ENCODE measurements at regions not wholly inside any gene's neighbourhood (a gene's known extent, or its start where the extent isn't known, plus 50 kb on each side); places are given as distances from the start of the nearest gene placed in this dataset.

DNA sequence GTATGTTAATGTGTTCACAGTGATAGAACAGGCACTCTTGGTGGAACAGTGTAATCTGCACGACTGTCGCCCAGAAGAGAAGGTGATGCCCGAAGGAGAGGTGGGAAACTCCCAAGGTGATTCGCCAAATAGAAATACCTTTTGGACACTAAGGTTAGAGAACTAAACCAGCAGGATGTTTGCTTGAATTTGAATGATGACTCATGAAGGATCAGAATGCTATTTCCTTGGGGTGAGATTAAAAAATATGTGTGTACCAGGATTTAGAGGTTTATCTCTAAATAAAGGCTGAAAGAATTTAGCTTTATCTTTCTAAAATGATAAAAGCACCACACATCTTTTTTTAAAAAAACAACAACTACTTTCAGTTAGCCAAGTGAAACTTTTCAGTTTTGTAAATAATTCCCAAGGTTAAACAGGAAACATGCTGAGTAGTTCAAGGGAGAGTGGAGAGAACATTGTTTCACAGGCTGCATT is 297.4 kb upstream of the TAS2R1 start:
- Mint-ChIP-seq H3K36me3 (peaks cover 0 to 4% of the 10 kb centered on the region in 2 donors), H3K9me3 (peaks cover 16 to 20% of the 10 kb centered on the region in 2 donors), H3K27ac (no peak overlapping the region)
- DNase-seq (ENCODE audit: low spot score in 2 of 2) (no peak), ATAC-seq (no peak)

DNA sequence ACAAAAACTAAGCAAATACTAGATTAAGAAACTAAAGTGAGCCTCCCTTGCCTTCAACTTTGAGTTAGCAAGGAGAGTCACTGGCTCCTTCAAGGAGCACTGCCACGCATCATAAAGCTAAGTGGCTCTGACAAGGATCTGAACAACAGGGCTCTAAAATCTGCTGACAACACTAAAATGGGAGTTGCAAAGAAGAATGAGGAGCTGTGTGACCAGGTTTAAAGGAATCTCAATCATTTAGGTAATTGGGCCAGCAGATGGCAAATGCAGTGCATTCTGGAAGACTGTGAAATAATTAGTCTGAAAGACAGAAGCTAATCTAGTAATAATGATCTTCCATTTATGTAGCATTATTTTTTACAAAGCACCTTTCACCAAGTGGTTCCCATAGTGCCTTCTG is 297.0 kb upstream of the TAS2R1 start:
- ATAC-seq (no peak), DNase-seq (ENCODE audit: low spot score in 2 of 2) (no peak)
- Mint-ChIP-seq H3K9me3 (peaks cover 16 to 20% of the 10 kb centered on the region in 2 donors), H3K27ac (no peak overlapping the region), H3K36me3 (peaks cover 0 to 4% of the 10 kb centered on the region in 2 donors)

DNA sequence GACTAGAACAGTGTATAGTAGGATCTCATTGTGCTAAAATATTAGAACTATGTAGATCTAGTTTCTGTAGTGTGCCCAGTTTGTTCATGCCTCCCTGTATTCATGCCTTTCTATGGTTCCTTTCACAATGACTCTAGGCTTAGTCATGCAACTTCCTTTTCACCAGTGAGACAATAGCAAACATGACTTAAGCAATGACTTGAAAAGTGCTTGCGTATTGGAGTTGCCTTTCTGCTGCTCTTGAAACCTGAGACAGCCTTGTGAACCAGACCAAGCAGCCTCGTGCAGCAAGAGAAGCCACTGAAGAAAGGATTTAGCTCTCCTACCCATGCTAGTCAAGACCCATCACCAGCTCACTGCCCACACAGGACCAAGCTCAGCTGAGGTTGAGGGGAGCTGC is 294.5 kb upstream of the TAS2R1 start:
- DNase-seq (ENCODE audit: low spot score in 2 of 2) (no peak), ATAC-seq (peak; percentile 33 to 83)
- no peak overlapping the region for H3K27ac Mint-ChIP-seq
- H3K36me3 Mint-ChIP-seq, result peaks cover 0 to 6% of the 10 kb centered on the region in 2 donors
- peaks cover 16 to 22% of the 10 kb centered on the region in 2 donors for H3K9me3 Mint-ChIP-seq

DNA sequence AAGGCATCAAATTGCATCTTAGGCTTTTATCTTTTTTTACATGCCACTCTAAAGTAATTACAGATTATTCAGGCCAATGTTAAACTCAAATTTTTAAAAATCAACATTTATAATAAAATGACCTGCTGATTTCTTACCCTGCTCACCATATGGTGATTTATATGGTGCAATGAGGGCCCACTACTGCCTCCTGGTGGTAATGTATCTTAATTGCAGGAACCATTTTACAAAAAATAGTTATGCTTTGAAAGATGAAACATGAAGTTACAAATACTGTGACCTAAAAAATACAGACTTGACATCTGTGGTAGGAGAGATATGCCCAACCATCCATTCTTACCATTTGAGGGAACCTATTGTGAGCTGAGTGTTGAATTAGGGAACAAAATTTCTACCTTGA is 292.6 kb upstream of the TAS2R1 start:
- Mint-ChIP-seq H3K27ac (no peak overlapping the region), H3K36me3 (peaks cover 0 to 9% of the 10 kb centered on the region in 2 donors), H3K9me3 (peaks cover 16 to 26% of the 10 kb centered on the region in 2 donors)
- no peak for DNase-seq (ENCODE audit: low spot score in 2 of 2)
- ATAC-seq, result no peak

DNA sequence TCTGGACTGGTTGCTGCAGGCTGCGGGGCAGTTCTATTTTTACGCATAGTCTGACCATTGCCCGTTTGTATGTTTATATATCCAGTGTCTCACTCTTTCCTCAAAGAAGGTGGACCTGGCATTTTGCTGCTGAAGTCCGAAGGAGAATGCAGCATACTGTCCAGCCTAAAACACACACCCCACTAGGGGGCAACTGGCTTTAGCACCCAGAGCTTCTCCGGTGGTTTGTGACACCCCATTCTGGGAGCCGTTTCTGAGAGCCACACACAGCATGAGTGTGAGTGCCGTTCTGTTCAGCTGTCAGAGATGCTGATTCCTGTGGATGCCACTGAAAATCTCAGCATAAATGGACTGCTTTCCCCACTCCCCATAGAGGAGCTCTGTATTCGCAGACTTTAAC is 290.5 kb upstream of the TAS2R1 start:
- no peak for ATAC-seq
- Mint-ChIP-seq H3K36me3 (peaks cover 0 to 9% of the 10 kb centered on the region in 2 donors), H3K9me3 (peaks cover 11 to 22% of the 10 kb centered on the region in 2 donors), H3K27ac (no peak overlapping the region)
- no peak for DNase-seq (ENCODE audit: low spot score in 2 of 2)

DNA sequence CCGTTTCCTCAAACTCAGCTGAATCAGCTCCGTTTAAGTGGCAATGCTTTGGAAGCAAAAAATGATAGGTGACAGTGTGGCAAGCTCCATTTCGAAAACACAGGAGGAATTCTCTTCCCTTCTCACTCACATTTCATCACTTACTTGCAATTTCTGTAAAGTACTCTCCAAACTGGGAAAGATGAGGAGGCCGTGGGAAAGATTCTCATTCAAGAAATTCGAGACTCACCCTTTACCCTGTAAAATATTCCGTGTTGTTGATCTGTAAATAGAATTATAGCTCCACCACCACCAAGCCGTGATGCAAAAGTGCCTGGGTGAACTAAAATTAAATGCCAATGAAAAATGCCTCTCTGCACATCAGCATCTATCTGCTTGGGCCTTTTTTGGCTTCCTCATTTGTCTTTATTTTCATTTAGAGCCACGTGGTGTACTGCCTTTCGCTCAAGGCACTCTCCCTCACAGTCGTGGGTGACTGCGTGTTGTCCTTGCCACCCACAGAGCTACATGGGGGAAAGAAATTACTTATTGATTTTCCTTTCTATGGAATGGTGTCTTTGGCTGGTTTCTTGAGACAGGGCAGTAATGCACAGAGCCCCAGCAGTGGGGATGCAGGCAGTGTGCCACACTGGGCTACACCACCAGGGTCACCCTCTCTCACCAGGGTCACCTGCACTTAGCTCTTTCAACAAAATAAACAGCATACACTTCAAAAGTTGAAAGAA is 289.3 kb upstream of the TAS2R1 start:
- ATAC-seq (no peak), DNase-seq (ENCODE audit: low spot score in 2 of 2) (no peak)
- Mint-ChIP-seq H3K36me3 (peaks cover 0 to 5% of the 10 kb centered on the region in 2 donors), H3K27ac (no peak overlapping the region), H3K9me3 (peaks cover 4 to 15% of the 10 kb centered on the region in 2 donors)

DNA sequence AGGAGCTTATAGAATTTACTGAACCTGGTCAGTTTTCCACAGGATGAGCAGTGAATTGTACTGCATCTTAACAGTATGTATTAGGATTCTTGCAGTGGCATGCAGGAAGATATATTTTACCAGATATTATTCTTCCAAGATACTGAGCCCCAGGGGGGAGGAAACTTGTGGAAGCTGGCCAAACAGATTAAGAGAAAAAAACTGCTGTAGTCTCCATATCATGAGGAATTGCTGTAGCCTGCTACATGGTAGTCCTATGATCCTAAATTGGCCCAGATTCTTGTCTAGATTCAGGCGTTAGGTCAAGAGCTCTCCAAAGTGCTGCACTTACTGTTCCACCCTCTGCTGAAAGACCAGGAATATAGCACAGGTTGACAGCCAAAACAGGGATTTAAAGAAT is 275.5 kb upstream of the TAS2R1 start:
- ATAC-seq (no peak), DNase-seq (ENCODE audit: low spot score in 2 of 2) (no peak)
- no peak overlapping the region for H3K27ac Mint-ChIP-seq
- no peaks in the 10 kb centered on the region for H3K36me3 Mint-ChIP-seq
- peaks cover 8 to 13% of the 10 kb centered on the region in 2 donors for H3K9me3 Mint-ChIP-seq

DNA sequence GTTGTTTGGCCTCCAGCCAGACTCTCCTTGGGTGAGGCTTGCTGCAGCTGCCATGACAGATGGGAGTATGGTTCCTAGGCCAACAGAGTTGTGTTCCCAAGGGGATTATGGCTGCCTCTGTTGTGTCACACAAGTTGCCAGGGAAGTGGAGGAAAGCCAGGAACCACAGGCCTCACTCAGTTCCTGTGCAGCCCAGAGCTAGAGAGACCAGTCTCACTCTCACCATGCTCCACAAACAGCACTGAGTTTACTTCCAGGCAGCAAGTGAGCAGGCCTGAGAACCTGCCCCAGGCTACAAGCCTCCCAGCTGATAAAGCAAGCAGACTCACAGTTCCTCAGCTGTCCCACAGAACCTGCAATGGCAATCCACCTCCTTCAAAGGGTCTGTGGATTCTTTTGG is 273.6 kb upstream of the TAS2R1 start:
- Mint-ChIP-seq H3K9me3 (peaks cover 7 to 8% of the 10 kb centered on the region in 2 donors), H3K36me3 (no peaks in the 10 kb centered on the region), H3K27ac (peak overlapping the region in 1 of 2 donors; percentile 29)
- DNase-seq (ENCODE audit: low spot score in 2 of 2) (no peak), ATAC-seq (no peak)

DNA sequence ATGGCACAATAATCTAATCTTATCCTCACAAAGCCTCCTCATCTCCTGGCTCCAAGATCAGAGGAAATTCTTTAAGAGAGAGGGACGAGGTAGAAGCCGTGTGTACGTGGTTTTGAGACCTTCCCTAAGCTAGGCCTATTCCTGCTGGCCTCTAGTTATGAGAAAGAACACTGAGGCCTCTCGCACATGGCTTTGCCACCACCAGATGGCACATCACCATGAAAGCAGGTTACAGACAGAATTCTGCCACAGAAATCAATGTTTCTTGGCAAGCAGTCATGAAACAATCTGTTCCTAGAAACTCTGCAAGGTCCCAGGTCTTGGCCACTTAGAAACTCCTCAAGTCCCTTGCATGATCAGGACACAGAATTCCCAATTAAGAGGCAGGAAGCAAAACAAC is 268.2 kb upstream of the TAS2R1 start:
- H3K36me3 Mint-ChIP-seq, result no peaks in the 10 kb centered on the region
- ATAC-seq, result no peak
- H3K9me3 Mint-ChIP-seq, result peaks cover 0 to 7% of the 10 kb centered on the region in 2 donors
- no peak overlapping the region for H3K27ac Mint-ChIP-seq
- DNase-seq (ENCODE audit: low spot score in 2 of 2), result no peak

DNA sequence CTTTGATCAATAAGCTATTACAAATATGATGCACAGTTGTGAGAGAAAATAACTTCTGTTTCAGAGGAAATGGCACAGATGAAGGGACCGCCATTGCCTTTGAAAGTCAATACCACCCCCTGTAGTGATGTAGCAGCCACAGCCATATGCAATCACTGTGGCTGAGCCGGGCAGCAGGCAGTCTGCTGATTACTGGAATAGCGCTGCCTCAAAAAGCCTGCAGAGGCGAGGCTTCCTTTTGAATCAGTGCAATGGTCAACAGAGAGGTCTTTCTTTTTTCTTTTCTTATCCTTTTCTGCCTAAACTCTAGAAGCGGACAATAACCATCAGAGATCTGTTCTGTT is 265.1 kb upstream of the TAS2R1 start:
- Mint-ChIP-seq H3K27ac (no peak overlapping the region), H3K36me3 (no peaks in the 10 kb centered on the region), H3K9me3 (peaks cover 0 to 5% of the 10 kb centered on the region in 2 donors)
- DNase-seq (ENCODE audit: low spot score in 2 of 2), result no peak
- ATAC-seq, result no peak

DNA sequence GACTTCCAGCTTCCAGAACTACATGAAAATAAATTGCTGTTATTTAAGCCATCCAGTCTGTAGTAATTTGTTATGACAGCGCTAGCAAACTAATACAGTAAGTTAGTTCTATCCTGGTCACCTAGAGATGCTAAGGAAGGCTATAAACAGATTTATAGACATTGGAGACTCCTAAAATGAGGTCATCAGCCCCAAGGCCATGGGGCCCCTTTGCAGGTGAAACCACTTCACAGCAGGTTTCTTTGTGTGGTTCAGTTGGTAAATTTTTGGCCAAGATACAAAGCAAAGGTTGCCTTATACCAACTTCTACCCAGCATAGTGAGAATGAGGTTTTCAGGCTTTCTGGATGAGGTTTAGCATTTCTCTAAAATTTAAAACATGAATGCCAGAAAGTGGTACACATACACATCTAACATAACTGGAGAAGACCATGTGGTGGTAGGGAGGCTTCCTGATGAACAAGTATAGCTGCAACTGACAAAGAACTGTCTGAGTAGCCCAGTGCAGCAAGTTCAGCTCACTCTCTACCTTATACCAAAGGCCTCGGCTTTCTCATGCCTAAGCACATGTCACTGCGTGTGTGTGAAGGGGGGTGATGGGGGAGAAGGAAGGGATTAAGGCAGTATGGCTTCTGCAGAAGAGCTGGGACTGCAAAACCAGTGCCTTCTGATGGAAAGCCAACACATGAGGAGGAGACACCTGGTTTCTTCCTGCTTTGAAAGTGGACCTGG is 264.6 kb upstream of the TAS2R1 start:
- no peak for ATAC-seq
- Mint-ChIP-seq H3K36me3 (no peaks in the 10 kb centered on the region), H3K27ac (no peak overlapping the region), H3K9me3 (peaks cover 0 to 5% of the 10 kb centered on the region in 2 donors)
- DNase-seq (ENCODE audit: low spot score in 2 of 2), result no peak

DNA sequence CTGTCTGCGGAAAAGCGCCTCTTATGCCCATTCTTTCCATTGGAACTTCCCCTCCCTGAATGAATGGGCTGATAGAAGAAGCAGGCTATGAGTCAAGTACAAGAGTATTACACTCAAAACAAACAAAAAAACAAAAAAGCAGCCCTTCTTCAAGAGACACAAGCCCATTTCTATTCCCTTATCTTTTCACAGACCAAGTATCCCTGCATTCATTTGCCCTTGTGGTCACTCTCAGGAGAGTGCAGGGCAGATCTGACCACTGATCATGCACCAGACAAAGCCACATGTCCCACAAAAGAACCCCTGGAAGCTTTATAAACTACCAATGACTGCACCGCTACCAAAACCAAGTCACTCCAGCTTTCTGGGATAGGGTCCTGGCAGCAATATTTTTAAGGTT is 262.5 kb upstream of the TAS2R1 start:
- no peak for DNase-seq (ENCODE audit: low spot score in 2 of 2)
- no peak for ATAC-seq
- peaks cover 0 to 10% of the 10 kb centered on the region in 2 donors for H3K9me3 Mint-ChIP-seq
- H3K27ac Mint-ChIP-seq, result no peak overlapping the region
- H3K36me3 Mint-ChIP-seq, result no peaks in the 10 kb centered on the region

DNA sequence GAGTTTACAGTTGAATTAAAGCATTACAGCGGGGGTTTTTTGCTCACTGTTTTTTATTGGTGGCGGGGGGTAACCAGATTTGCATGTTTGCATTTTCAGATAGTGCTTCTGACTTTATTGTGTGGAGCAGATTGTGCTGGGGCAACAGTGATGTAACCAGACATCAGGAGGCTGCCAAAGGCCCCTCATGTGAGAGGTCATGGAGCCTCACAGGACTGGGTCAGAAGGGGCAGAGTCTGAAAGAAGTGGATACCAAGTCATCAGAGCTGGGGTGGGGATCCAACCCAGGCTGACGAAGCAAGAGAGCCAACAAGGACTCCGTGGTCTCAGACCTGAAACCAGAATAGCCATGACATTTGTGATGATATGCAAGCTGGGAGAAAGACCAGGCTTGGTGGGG is 259.4 kb upstream of the TAS2R1 start:
- ATAC-seq (no peak), DNase-seq (ENCODE audit: low spot score in 2 of 2) (no peak)
- Mint-ChIP-seq H3K9me3 (peaks cover 3 to 10% of the 10 kb centered on the region in 2 donors), H3K27ac (no peak overlapping the region), H3K36me3 (no peaks in the 10 kb centered on the region)

DNA sequence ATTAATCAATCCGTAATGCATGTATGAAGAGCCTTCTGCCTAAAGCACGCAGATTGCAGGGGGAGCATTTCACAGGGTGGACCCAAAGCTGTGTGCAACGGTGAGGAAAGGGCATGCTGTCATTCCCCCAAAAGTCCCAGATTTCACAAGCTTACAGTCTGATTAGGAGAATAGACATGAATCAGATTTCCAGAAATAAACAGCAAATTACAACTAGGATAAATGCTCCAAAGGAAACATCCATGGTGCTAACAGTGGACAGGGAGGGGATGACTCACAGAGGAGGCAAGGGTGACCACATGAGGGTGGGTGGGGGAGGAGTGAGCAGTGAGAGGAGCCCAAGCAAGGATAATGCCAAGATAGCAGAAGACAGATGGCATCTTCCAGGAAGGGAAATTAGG is 258.4 kb upstream of the TAS2R1 start:
- H3K36me3 Mint-ChIP-seq, result no peaks in the 10 kb centered on the region
- DNase-seq (ENCODE audit: low spot score in 2 of 2) (no peak), ATAC-seq (no peak)
- H3K27ac Mint-ChIP-seq, result peak overlapping the region in 1 of 2 donors; percentile 17
- H3K9me3 Mint-ChIP-seq, result peaks cover 3 to 10% of the 10 kb centered on the region in 2 donors

DNA sequence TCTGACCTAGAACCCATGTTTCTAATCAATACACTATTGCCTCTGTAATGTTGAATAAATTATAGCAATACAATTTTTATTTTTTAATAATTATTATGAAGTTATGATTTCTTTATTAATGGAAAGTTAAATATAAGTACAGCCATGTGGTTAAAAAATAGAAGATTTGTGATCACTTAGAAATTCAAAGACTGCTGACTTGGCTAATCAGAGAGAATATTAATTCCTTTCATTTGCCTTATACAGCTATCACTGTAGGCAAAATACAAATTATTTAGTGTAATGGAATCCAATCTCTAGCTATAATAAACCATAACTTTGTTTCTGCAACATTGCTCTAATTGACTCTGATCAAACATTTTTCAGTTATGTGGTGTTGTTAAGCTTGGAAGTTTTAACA is 255.0 kb upstream of the TAS2R1 start:
- no peak for ATAC-seq
- Mint-ChIP-seq H3K27ac (no peak overlapping the region), H3K9me3 (peaks cover 8 to 11% of the 10 kb centered on the region in 2 donors), H3K36me3 (peaks cover 0 to 5% of the 10 kb centered on the region in 2 donors)
- DNase-seq (ENCODE audit: low spot score in 2 of 2), result no peak

DNA sequence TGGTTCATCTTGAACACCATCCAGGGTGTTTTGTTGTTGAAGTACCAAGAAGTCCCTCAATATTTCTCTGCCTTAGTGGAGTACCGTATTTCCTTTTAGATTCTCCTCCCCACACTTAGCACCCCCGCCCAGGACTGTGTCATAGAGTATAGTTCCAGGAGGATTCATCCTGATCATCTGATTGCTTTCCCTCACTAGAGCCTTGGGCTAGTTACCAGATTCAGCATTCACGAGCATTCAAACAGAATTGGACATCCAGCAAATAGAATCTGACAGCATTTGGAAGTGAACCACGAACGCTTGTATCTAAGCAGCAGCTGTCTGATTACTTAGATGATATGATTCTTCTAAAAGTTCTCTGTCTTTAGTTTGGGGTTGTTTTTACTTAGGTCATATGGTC is 248.1 kb upstream of the TAS2R1 start:
- peaks cover 0 to 5% of the 10 kb centered on the region in 2 donors for H3K36me3 Mint-ChIP-seq
- no peak for DNase-seq (ENCODE audit: low spot score in 2 of 2)
- H3K9me3 Mint-ChIP-seq, result peaks cover 4 to 12% of the 10 kb centered on the region in 2 donors
- H3K27ac Mint-ChIP-seq, result no peak overlapping the region
- ATAC-seq, result no peak

DNA sequence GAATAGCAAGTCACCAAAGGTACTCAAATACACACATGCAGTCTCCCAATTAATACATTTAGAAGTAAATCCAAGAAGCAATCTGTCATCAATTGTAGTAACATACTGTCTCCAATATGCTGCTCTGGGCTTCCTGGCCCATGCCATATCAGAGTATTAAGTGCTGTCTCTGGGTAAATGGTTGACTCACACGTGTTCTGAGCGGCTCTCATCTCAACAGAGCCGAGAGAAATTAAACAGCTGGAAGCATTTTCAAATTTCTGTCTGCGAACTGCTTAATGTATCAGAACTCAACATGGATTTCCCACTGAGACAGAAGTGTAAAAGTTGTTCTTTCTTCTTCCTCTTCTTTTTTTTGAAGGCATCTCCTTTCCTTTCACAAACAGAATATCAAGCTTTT is 247.3 kb upstream of the TAS2R1 start:
- no peak overlapping the region for H3K27ac Mint-ChIP-seq
- peaks cover 4 to 12% of the 10 kb centered on the region in 2 donors for H3K9me3 Mint-ChIP-seq
- ATAC-seq (no peak), DNase-seq (ENCODE audit: low spot score in 2 of 2) (no peak)
- H3K36me3 Mint-ChIP-seq, result peaks cover 0 to 5% of the 10 kb centered on the region in 2 donors

DNA sequence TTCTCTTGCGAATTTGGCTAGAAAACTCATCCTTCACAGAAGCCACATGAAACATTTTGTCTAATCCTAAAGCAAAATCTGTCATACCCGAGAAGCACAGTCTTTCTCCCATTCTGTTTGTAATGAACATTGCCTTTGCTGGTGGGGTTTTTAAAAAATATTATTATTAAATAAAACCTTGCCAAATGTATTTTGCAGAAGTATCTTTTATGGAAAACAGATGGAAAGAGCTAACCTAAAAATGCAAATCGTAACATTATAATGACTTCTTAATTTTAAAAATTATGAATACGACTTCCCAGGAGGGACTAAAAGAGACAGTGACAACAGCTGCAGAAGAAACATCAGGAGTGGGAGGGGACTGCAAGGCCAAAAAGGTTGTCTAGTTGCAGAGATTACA is 246.3 kb upstream of the TAS2R1 start:
- Mint-ChIP-seq H3K9me3 (peaks cover 4 to 12% of the 10 kb centered on the region in 2 donors), H3K36me3 (peaks cover 0 to 5% of the 10 kb centered on the region in 2 donors), H3K27ac (no peak overlapping the region)
- DNase-seq (ENCODE audit: low spot score in 2 of 2) (no peak), ATAC-seq (no peak)
